Left ventricle myocardium inferior (tissue), 1 donor: ENCODE measurements at regions not wholly inside any gene's neighbourhood (a gene's known extent, or its start where the extent isn't known, plus 50 kb on each side); places are given as distances from the start of the nearest gene placed in this dataset.

ENCODE experiments used
- DNase-seq: peaks from one replicate; pipeline ENCODE4 v3.0.0-alpha.2; 2020
- H3K27ac ChIP-seq: fragments of 200-600 bp; replicated peaks from 2 replicates; pipeline ENCODE4 v1.8.0; 2021
- H3K27me3 ChIP-seq: fragments of 200-600 bp; 2 replicates; pipeline ENCODE4 v1.8.0; 2021; ENCODE audit warnings: low read depth
- H3K36me3 ChIP-seq: fragments of 200-600 bp; 2 replicates; pipeline ENCODE4 v1.8.0; 2021
- H3K4me1 ChIP-seq: fragments of 200-600 bp; 2 replicates; pipeline ENCODE4 v1.8.0; 2021
- H3K4me3 ChIP-seq: fragments of 200-600 bp; 2 replicates; pipeline ENCODE4 v1.8.0; 2021; ENCODE audit warnings: mild to moderate bottlenecking, moderate library complexity
- H3K9me3 ChIP-seq: fragments of 200-600 bp; replicated peaks from 2 replicates; pipeline ENCODE4 v1.8.0; 2021
- intact Hi-C: fragments of 100-400 bp; cut with micrococcal nuclease; formaldehyde crosslinking; loops from one replicate; pipeline ENCODE4 v1.11.0; 2022
- TF ChIP-seq, protein P1 (sequence below): fragments of 200-600 bp; IDR thresholded peaks from 2 replicates; pipeline ENCODE4 v1.8.0; 2021; ENCODE audit warnings: antibody characterized with exemption, mild to moderate bottlenecking, borderline replicate concordance
- donor health status: DM: no; HTN: yes; CAD: no; lungs with severe emphysema.

DNA sequence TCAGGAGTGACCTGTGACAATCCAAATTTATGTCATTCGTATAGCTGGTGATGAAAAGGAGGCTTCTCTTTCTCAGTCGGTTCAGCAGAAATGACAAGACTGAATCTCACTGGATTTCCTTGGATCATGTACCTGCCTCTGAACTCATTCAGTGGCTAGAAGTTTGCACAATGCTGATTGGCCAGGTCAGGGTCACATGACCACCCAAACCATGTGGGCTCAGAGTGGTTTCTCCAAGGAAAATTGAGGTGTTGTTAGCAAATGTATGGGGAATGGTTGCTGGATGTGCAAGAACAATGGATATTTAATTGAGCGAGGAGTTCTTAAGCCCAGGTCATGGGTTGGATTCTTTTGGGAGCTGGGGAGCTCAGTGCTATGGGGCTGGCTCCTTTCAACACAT, 227.5 kb downstream of the AACS start:
- intact Hi-C loops, result no loop called here
- TF ChIP-seq, protein P1, sequence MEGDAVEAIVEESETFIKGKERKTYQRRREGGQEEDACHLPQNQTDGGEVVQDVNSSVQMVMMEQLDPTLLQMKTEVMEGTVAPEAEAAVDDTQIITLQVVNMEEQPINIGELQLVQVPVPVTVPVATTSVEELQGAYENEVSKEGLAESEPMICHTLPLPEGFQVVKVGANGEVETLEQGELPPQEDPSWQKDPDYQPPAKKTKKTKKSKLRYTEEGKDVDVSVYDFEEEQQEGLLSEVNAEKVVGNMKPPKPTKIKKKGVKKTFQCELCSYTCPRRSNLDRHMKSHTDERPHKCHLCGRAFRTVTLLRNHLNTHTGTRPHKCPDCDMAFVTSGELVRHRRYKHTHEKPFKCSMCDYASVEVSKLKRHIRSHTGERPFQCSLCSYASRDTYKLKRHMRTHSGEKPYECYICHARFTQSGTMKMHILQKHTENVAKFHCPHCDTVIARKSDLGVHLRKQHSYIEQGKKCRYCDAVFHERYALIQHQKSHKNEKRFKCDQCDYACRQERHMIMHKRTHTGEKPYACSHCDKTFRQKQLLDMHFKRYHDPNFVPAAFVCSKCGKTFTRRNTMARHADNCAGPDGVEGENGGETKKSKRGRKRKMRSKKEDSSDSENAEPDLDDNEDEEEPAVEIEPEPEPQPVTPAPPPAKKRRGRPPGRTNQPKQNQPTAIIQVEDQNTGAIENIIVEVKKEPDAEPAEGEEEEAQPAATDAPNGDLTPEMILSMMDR, result no peak
- DNase-seq, result no peak
- peaks cover 15% of the 10 kb centered on the region for H3K9me3 ChIP-seq
- H3K27ac ChIP-seq, result no peak overlapping the region
- no peaks in the 10 kb centered on the region for H3K36me3 ChIP-seq
- H3K27me3 ChIP-seq, result peaks cover 58% of the 10 kb centered on the region
- H3K4me3 ChIP-seq, result no peak overlapping the region
- no peaks in the 10 kb centered on the region for H3K4me1 ChIP-seq

DNA sequence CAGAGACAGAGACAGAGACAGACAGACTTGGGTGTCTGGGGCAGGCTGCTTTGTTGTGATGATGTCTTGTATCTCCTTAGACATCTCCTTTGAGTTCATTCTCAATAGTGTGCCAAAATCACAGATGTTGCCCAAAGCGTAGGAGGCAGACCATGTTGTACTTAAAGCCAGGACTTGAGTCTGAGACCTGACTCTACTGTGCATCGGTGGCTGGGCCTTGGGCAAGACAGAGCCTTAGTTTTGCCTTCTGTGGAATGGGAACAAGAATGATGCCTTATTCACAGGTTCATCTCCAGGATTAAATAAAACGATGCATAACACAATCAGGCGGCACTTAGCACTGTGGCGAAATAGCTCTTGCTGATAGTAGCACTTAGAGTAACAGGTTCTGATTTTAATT, 230.3 kb downstream of the AACS start:
- intact Hi-C loops, result no loop called here
- Histone ChIP-seq H3K4me3 (no peak overlapping the region), H3K9me3 (peaks cover 15% of the 10 kb centered on the region), H3K27ac (no peak overlapping the region), H3K27me3 (peaks cover 51% of the 10 kb centered on the region), H3K36me3 (no peaks in the 10 kb centered on the region), H3K4me1 (no peaks in the 10 kb centered on the region)
- TF ChIP-seq, protein P1, result no peak
- DNase-seq, result no peak

DNA sequence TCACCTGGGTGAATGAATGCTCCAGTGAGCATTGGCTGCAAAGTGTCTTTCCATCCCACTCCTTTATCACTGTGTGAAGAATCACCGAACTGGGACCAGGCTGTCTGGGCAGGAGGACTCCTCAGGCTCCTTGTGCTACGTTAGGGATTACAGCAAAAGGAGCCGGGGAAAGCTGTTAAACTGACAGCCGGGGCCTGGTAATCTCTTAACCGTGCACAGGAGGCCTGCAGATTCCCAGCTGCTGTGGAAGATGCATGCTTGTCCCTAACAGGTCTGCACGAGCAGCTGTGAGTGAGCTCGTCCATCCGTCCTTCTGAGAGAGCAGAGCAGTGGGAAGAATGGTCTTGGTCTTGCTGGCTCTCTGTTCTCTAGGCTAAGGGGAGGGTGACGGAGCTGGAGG, 231.5 kb downstream of the AACS start:
- TF ChIP-seq, protein P1, result no peak
- DNase-seq, result no peak

DNA sequence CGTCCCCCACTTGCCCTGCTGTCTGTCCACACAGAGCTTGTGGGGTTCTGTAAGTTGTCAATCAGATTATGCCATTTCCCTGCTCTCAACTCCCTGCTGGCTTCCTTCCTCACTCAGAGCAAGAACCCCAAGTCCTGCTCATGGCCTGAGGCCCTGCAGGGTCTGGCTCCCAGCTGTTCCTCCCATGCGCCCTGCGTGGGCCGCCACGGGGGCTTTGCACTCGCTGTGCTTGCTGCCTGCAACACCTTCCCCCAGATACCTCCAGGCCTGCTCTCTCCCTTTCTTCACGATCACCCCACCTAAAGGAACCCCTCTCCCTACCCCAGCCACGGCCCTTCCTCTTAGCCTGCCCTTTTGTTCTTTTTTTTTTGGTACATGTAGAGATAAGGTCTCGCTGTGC, 234.6 kb downstream of the AACS start:
- Histone ChIP-seq H3K4me1 (no peaks in the 10 kb centered on the region), H3K4me3 (no peak overlapping the region), H3K36me3 (no peaks in the 10 kb centered on the region), H3K27ac (no peak overlapping the region), H3K9me3 (peaks cover 5% of the 10 kb centered on the region), H3K27me3 (peaks cover 39% of the 10 kb centered on the region)
- intact Hi-C loops, result no loop called here
- DNase-seq, result no peak
- TF ChIP-seq, protein P1, result no peak

More for the DNA sequence above, 231.5 kb downstream of the AACS start:
- peaks cover 15% of the 10 kb centered on the region for H3K9me3 ChIP-seq
- H3K4me1 ChIP-seq, result no peaks in the 10 kb centered on the region
- H3K27me3 ChIP-seq, result peaks cover 43% of the 10 kb centered on the region
- no peak overlapping the region for H3K27ac ChIP-seq
- H3K36me3 ChIP-seq, result no peaks in the 10 kb centered on the region
- intact Hi-C loops, result no loop called here
- no peak overlapping the region for H3K4me3 ChIP-seq

DNA sequence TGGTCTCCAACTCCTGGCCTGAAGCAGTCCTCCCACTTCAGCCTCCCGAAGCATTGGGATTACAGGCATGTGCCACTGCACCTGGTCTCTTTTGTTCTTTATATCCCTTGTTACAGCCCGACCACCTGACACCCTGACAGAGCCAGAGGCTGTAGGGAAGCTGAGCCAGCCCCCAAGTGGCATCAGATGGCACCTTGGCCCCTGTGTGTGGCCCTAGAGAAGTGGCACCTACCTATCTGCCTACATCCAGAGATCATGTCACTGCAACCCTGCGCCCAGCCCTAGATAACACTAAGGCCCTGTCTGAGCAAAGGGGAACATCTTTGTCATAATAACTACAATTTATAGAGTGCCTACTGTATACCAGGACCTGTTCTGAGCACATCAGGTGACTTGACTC, 235.0 kb downstream of the AACS start:
- intact Hi-C loops, result no loop called here
- Histone ChIP-seq H3K4me3 (no peak overlapping the region), H3K36me3 (no peaks in the 10 kb centered on the region), H3K4me1 (no peaks in the 10 kb centered on the region), H3K9me3 (peaks cover 5% of the 10 kb centered on the region), H3K27ac (no peak overlapping the region), H3K27me3 (peaks cover 36% of the 10 kb centered on the region)
- TF ChIP-seq, protein P1, result no peak
- DNase-seq, result no peak

DNA sequence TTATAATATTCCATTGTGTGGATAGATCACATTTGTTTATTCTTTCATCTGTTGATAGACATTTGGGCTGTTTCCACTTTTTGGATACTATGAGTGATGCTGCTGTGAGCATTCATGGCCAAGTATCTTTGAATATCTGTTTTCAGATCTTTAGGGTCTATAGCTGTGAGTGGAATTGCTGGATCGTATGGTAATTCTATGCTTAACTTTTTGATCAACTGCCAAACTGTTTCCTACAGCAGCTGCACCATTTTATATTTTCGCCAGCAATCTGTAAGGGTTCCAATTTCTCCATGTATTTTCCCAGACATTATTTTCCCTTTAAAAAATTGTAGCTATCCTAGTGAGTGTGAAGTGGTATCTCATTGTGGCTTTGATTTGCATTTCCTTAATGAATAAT, 238.1 kb downstream of the AACS start:
- H3K9me3 ChIP-seq, result peaks cover 5% of the 10 kb centered on the region
- no peak overlapping the region for H3K27ac ChIP-seq
- TF ChIP-seq, protein P1, result no peak
- peaks cover 7% of the 10 kb centered on the region for H3K27me3 ChIP-seq
- no peaks in the 10 kb centered on the region for H3K36me3 ChIP-seq
- intact Hi-C loops, result no loop called here
- H3K4me3 ChIP-seq, result no peak overlapping the region
- H3K4me1 ChIP-seq, result no peaks in the 10 kb centered on the region
- no peak for DNase-seq
